Thyroid gland (tissue), 4 donors: ENCODE measurements at regions not wholly inside any gene's neighbourhood (a gene's known extent, or its start where the extent isn't known, plus 50 kb on each side); places are given as distances from the start of the nearest gene placed in this dataset.

Source experiments
- POLR2A ChIP-seq, 2 donors: fragments of 450-650 bp; IDR thresholded peaks; one replicate each; pipeline ENCODE4 v1.6.1; 2017; ENCODE audit warnings: antibody characterized with exemption in 2 of 2, mild to moderate bottlenecking in 2 of 2, moderate library complexity in 1 of 2
- TF ChIP-seq, protein P1 (sequence below), 6 experiments: fragments of 200-600 bp in 3 of 6; fragments of 450-650 bp in 3 of 6; sonication (generic) in 3 of 6; IDR thresholded peaks; one replicate each; pipeline ENCODE4 v1.5.1; 2016 to 2019; ENCODE audit warnings: antibody characterized with exemption in 6 of 6, mild to moderate bottlenecking in 2 of 6, inconsistent platforms in 1 of 6, moderate library complexity in 1 of 6

DNA sequence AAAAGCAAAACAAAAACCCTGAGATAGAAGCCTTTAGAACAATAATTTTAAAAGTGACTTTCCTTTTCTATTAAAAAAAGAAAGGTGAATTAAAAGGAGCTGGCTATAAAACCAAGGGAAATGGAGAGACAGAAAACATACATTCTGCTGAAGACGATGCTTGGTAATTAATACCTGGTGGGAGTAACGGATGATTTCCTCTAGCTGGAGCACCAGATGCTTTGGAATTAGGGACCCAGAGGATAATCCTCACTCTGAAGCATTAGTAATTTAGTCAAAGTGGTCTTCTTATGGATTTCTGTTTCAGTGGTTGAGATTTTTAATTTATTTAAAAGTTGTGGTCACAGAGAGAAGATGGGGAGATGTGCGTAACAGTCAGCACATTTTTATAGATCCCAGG is 982.5 kb downstream of the TLE4 start:
- TF ChIP-seq, protein P1, sequence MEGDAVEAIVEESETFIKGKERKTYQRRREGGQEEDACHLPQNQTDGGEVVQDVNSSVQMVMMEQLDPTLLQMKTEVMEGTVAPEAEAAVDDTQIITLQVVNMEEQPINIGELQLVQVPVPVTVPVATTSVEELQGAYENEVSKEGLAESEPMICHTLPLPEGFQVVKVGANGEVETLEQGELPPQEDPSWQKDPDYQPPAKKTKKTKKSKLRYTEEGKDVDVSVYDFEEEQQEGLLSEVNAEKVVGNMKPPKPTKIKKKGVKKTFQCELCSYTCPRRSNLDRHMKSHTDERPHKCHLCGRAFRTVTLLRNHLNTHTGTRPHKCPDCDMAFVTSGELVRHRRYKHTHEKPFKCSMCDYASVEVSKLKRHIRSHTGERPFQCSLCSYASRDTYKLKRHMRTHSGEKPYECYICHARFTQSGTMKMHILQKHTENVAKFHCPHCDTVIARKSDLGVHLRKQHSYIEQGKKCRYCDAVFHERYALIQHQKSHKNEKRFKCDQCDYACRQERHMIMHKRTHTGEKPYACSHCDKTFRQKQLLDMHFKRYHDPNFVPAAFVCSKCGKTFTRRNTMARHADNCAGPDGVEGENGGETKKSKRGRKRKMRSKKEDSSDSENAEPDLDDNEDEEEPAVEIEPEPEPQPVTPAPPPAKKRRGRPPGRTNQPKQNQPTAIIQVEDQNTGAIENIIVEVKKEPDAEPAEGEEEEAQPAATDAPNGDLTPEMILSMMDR (IDR thresholded peaks at IDR 0.05), result peak in 1 of 6 experiments; percentile 0
- TF ChIP-seq POLR2A (IDR thresholded peaks at IDR 0.05), result no peak
